Loucy (cell line): ENCODE measurements at regions not wholly inside any gene's neighbourhood (a gene's known extent, or its start where the extent isn't known, plus 50 kb on each side); places are given as distances from the start of the nearest gene placed in this dataset.

ENCODE experiments used
- H2AFZ ChIP-seq: fragments of 200-600 bp; sonication (generic); 2 replicates; pipeline ENCODE4 v1.6.0; 2016; ENCODE audit warnings: antibody characterized with exemption, mild to moderate bottlenecking, low read length, moderate library complexity
- H3F3A ChIP-seq: fragments of 200-600 bp; 2 replicates; pipeline ENCODE4 v1.6.0; 2016; ENCODE audit warnings: antibody characterized with exemption, low read depth, mild to moderate bottlenecking
- H3K27me3 ChIP-seq: fragments of 200-600 bp; sonication (generic); 2 replicates; pipeline ENCODE4 v1.6.1; 2014; ENCODE audit warnings: low read length, mild to moderate bottlenecking; ENCODE audit not compliant: insufficient read depth, poor library complexity, severe bottlenecking
- H3K36me3 ChIP-seq: fragments of 200-600 bp; sonication (generic); 2 replicates; pipeline ENCODE4 v1.6.1; 2016; ENCODE audit warnings: low read length; ENCODE audit not compliant: insufficient read depth
- H3K4me1 ChIP-seq: fragments of 200-600 bp; sonication (generic); 2 replicates; pipeline ENCODE4 v1.5.1; 2014; ENCODE audit warnings: low read length, mild to moderate bottlenecking; ENCODE audit not compliant: insufficient read depth, poor library complexity, severe bottlenecking
- H3K4me2 ChIP-seq: fragments of 200-600 bp; sonication (generic); 2 replicates; pipeline ENCODE4 v1.6.0; 2014; ENCODE audit warnings: antibody characterized with exemption, low read length, low read depth, mild to moderate bottlenecking; ENCODE audit not compliant: poor library complexity, severe bottlenecking
- H3K4me3 ChIP-seq: fragments of 200-600 bp; sonication (generic); 2 replicates; pipeline ENCODE4 v1.5.1; 2014; ENCODE audit warnings: low read length, mild to moderate bottlenecking, mixed read lengths; ENCODE audit not compliant: poor library complexity, severe bottlenecking
- H3K79me2 ChIP-seq: fragments of 200-600 bp; sonication (generic); 2 replicates; pipeline ENCODE4 v1.6.1; 2014; ENCODE audit warnings: low read length; ENCODE audit not compliant: insufficient read depth
- H3K9ac ChIP-seq: fragments of 200-600 bp; sonication (generic); 2 replicates; pipeline ENCODE4 v1.6.0; 2014; ENCODE audit warnings: mild to moderate bottlenecking, low read depth, low read length, moderate library complexity; ENCODE audit not compliant: poor library complexity, severe bottlenecking
- H3K9me2 ChIP-seq: fragments of 200-600 bp; sonication (generic); replicated peaks from 2 replicates; pipeline ENCODE4 v1.6.1; 2016; ENCODE audit warnings: low read depth, low read length, mixed read lengths
- H3K9me3 ChIP-seq: fragments of 200-600 bp; sonication (generic); 2 replicates; pipeline ENCODE4 v1.6.1; 2014; ENCODE audit warnings: mild to moderate bottlenecking, antibody characterized with exemption, low read length, low read depth; ENCODE audit not compliant: insufficient read depth
- H4K20me1 ChIP-seq: fragments of 200-600 bp; sonication (generic); 2 replicates; pipeline ENCODE4 v1.6.0; 2014; ENCODE audit warnings: antibody characterized with exemption, low read length, mild to moderate bottlenecking; ENCODE audit not compliant: insufficient read depth, poor library complexity, severe bottlenecking
- CTCF ChIP-seq: fragments of 200-600 bp; sonication (generic); conservative IDR thresholded peaks from 2 replicates; pipeline ENCODE4 v1.5.1; 2014; ENCODE audit warnings: mild to moderate bottlenecking, antibody characterized with exemption, low read length
- EZH2phosphoT487 ChIP-seq: fragments of 200-600 bp; IDR thresholded peaks from 2 replicates; pipeline ENCODE4 v1.6.1; 2018; ENCODE audit warnings: antibody characterized with exemption, mild to moderate bottlenecking, moderate library complexity, borderline replicate concordance

GRCh38 chr3:148540851-148541250, 156.9 kb upstream of the AGTR1 start:
- Histone ChIP-seq H3K4me1 (no peaks in the 10 kb centered on the region), H3K27me3 (no peaks in the 10 kb centered on the region), H2AFZ (no peak overlapping the region), H3F3A (no peaks in the 10 kb centered on the region), H3K9me3 (no peaks in the 10 kb centered on the region), H3K4me3 (no peak overlapping the region), H4K20me1 (no peaks in the 10 kb centered on the region), H3K4me2 (no peak overlapping the region), H3K36me3 (no peaks in the 10 kb centered on the region), H3K79me2 (no peaks in the 10 kb centered on the region), H3K9me2 (no peaks in the 10 kb centered on the region), H3K9ac (no peak overlapping the region)
- TF ChIP-seq CTCF (no peak), EZH2phosphoT487 (no peak)

GRCh38 chr3:148546959-148547358, 150.7 kb upstream of the AGTR1 start:
- no peaks in the 10 kb centered on the region for H3K9me3 ChIP-seq
- no peaks in the 10 kb centered on the region for H3K9me2 ChIP-seq
- no peak overlapping the region for H2AFZ ChIP-seq
- TF ChIP-seq EZH2phosphoT487: no peak
- no peak for TF ChIP-seq CTCF
- no peak overlapping the region for H3K9ac ChIP-seq
- no peaks in the 10 kb centered on the region for H3K27me3 ChIP-seq
- H3K36me3 ChIP-seq: no peaks in the 10 kb centered on the region
- H3F3A ChIP-seq: no peaks in the 10 kb centered on the region
- no peak overlapping the region for H3K4me3 ChIP-seq
- no peaks in the 10 kb centered on the region for H3K4me1 ChIP-seq
- no peak overlapping the region for H3K4me2 ChIP-seq
- H4K20me1 ChIP-seq: no peaks in the 10 kb centered on the region
- H3K79me2 ChIP-seq: no peaks in the 10 kb centered on the region

GRCh38 chr3:148551767-148552260, 145.9 kb upstream of the AGTR1 start:
- Histone ChIP-seq H3K4me3 (no peak overlapping the region), H3K4me1 (peaks cover 5% of the 10 kb centered on the region), H3K9me2 (no peaks in the 10 kb centered on the region), H3K4me2 (no peak overlapping the region), H3K27me3 (no peaks in the 10 kb centered on the region), H3K9me3 (no peaks in the 10 kb centered on the region), H3K36me3 (no peaks in the 10 kb centered on the region), H2AFZ (no peak overlapping the region), H3K9ac (no peak overlapping the region), H3F3A (no peaks in the 10 kb centered on the region), H3K79me2 (no peaks in the 10 kb centered on the region), H4K20me1 (no peaks in the 10 kb centered on the region)
- TF ChIP-seq EZH2phosphoT487 (no peak), CTCF (no peak)
